LNCAP (cell line): ENCODE measurements at regions not wholly inside any gene's neighbourhood (a gene's known extent, or its start where the extent isn't known, plus 50 kb on each side); places are given as distances from the start of the nearest gene placed in this dataset.

ENCODE experiments used
- TF ChIP-seq, protein P1 (sequence below): fragments of 450-650 bp; IDR thresholded peaks from 2 replicates; pipeline ENCODE4 v1.5.1; 2017; ENCODE audit warnings: mild to moderate bottlenecking

DNA sequence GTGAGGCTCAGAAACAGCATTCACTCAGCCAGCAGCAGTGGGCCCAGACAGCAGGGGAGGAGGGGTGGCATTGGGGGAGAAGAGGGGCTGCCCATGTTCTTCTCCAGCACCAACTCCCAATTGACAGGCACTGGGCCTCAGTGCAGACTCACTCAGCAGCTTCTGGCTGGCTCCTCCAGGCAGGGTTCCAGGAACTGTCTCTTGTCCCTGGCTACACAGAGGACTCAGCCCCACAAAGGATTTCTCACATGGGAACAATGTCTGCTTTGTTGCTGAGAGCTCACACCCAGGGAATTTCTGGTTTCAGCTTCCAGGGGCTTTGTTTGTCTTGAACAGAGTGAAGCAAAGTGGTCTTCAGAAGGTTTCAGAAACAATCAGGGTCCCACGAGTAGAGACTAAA lies 1536.7 kb downstream of the TSPY10 start:
- TF ChIP-seq, protein P1, sequence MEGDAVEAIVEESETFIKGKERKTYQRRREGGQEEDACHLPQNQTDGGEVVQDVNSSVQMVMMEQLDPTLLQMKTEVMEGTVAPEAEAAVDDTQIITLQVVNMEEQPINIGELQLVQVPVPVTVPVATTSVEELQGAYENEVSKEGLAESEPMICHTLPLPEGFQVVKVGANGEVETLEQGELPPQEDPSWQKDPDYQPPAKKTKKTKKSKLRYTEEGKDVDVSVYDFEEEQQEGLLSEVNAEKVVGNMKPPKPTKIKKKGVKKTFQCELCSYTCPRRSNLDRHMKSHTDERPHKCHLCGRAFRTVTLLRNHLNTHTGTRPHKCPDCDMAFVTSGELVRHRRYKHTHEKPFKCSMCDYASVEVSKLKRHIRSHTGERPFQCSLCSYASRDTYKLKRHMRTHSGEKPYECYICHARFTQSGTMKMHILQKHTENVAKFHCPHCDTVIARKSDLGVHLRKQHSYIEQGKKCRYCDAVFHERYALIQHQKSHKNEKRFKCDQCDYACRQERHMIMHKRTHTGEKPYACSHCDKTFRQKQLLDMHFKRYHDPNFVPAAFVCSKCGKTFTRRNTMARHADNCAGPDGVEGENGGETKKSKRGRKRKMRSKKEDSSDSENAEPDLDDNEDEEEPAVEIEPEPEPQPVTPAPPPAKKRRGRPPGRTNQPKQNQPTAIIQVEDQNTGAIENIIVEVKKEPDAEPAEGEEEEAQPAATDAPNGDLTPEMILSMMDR, result no peak

- TF ChIP-seq, protein P1, result no peak
These were observed 1541.6 kb downstream of the TSPY10 start for GRCh38 chrY:11069271-11069670.

DNA sequence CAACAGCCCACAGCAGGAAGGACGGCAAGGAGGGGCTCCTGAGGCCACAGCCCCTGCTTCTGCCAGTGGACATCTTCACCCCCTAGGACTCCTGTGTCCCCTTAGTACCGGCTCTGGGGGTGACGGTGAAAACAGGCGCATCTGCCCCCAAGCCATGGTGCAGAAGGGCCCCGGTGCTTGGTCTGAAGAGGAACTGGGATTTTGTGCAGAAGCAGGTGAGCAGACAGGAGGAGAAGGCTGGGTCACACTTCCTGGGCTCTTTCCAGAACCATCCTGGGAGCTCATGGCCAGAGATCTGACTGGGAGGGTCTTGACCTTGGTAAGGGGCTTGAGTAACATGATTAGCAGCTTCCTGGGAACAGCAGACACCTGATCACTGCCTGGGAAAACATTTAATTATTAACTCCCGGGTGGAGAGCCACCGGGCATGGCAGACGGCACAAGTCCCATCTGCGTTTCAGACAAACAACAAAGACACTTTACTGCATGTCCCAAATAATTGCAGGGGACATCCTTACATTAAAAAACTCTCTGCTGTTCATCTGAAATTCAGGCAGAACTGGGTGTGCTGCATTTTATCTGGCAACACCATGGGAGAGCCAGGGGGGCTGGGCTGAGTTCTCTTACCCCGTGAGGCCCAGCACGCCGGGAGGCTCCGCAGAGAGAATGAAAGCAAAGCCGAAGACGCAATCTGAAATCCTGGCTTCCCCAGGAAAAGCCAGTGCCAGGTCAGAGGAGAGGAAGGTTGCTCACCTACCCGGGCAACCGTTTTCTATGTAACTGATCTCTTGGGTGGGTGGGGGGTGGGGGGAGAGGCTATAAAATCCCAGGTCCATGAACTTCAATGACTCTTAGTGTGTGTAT lies 1542.8 kb downstream of the TSPY10 start:
- TF ChIP-seq, protein P1, result no peak

- TF ChIP-seq, protein P1, result no peak
These were observed 1571.3 kb downstream of the TSPY10 start for GRCh38 chrY:11099004-11099403.

DNA sequence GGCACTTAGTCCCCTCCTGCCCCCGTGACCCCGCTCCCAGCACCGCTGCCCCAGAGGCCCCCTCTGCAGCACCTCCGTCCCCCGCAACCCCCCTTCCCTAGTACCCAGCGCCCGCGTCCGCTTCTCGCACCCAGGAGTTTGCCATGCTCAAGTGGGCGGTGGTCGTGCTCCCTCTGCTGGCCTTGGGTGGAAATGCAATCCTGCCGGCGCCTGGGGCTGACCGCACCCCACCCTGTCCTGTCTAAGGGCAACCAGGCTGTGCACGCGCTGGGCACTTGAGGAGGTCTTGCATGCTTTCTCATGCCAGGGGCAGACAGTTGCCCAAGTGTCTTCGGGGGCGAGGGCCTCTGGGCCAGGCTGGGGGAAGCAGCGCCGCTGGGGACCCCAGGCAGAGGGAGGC lies 1544.9 kb upstream of the USP9Y start:
- TF ChIP-seq, protein P1, result peak; percentile 53
